Astrocyte (in vitro differentiated cells and primary cell): ENCODE measurements at regions not wholly inside any gene's neighbourhood (a gene's known extent, or its start where the extent isn't known, plus 50 kb on each side); places are given as distances from the start of the nearest gene placed in this dataset.
A peak's percentile ranks its signal among the peaks of the same experiment; 100 is the strongest.

Experiments used
- DNase-seq: peaks from one replicate; pipeline ENCODE4 v3.0.0-alpha.2; 2010; ENCODE audit warnings: low read depth
- FAIRE-seq: peaks from 2 replicates; lab custom pipeline; 2011; peaks lifted over from hg19 to GRCh38; lab: Jason Lieb, UNC
- H2AFZ ChIP-seq: 2 replicates; pipeline ENCODE4 v1.6.0; 2012; ENCODE audit warnings: low read depth, low read length, inconsistent platforms
- H3K27ac ChIP-seq: 2 replicates; pipeline ENCODE4 v1.5.1; 2011; ENCODE audit warnings: low read depth, low read length, inconsistent platforms
- H3K27me3 ChIP-seq: 2 replicates; pipeline ENCODE4 v1.6.0; 2011; ENCODE audit warnings: low read length, inconsistent platforms; ENCODE audit not compliant: insufficient read depth
- H3K36me3 ChIP-seq: 2 replicates; pipeline ENCODE4 v1.5.1; 2011; ENCODE audit warnings: low read length, inconsistent platforms; ENCODE audit not compliant: insufficient read depth
- H3K4me1 ChIP-seq: 2 replicates; pipeline ENCODE4 v1.5.1; 2011; ENCODE audit warnings: low read length, inconsistent platforms; ENCODE audit not compliant: insufficient read depth
- H3K4me2 ChIP-seq: 2 replicates; pipeline ENCODE4 v1.6.0; 2012; ENCODE audit warnings: low read length, inconsistent platforms
- H3K4me3 ChIP-seq: 2 replicates; pipeline ENCODE4 v1.5.1; 2011; ENCODE audit warnings: low read depth, mild to moderate bottlenecking, low read length, inconsistent platforms; ENCODE audit not compliant: insufficient read depth
- H3K79me2 ChIP-seq: 2 replicates; pipeline ENCODE4 v1.6.0; 2012; ENCODE audit warnings: mild to moderate bottlenecking, low read length, inconsistent platforms; ENCODE audit not compliant: insufficient read depth
- H3K9ac ChIP-seq: 2 replicates; pipeline ENCODE4 v1.6.0; 2012; ENCODE audit warnings: mild to moderate bottlenecking, low read length, inconsistent platforms
- H3K9me3 ChIP-seq: 2 replicates; pipeline ENCODE4 v1.5.1; 2012; ENCODE audit warnings: low read depth, mild to moderate bottlenecking, low read length, inconsistent platforms; ENCODE audit not compliant: insufficient read depth
- H4K20me1 ChIP-seq: 2 replicates; pipeline ENCODE4 v1.6.0; 2012; ENCODE audit warnings: low read length, inconsistent platforms; ENCODE audit not compliant: insufficient read depth
- H3K27ac Mint-ChIP-seq: one replicate; pipeline ENCODE4 v1.8.0; 2021; ENCODE audit warnings: mild to moderate bottlenecking, mixed read lengths; ENCODE audit not compliant: unreplicated experiment
- H3K27me3 Mint-ChIP-seq: one replicate; pipeline ENCODE4 v1.8.0; 2021; ENCODE audit warnings: low read depth, mixed read lengths; ENCODE audit not compliant: unreplicated experiment
- H3K36me3 Mint-ChIP-seq: one replicate; pipeline ENCODE4 v1.8.0; 2021; ENCODE audit warnings: low read depth, mixed read lengths; ENCODE audit not compliant: unreplicated experiment
- H3K4me1 Mint-ChIP-seq: one replicate; pipeline ENCODE4 v1.8.0; 2021; ENCODE audit warnings: low read depth, mixed read lengths; ENCODE audit not compliant: unreplicated experiment
- H3K4me3 Mint-ChIP-seq: one replicate; pipeline ENCODE4 v1.8.0; 2021; ENCODE audit warnings: mild to moderate bottlenecking, moderate library complexity, mixed read lengths; ENCODE audit not compliant: unreplicated experiment
- H3K9me3 Mint-ChIP-seq: one replicate; pipeline ENCODE4 v1.8.0; 2021; ENCODE audit warnings: mild to moderate bottlenecking, mixed read lengths; ENCODE audit not compliant: unreplicated experiment
- CTCF ChIP-seq: IDR thresholded peaks from 2 replicates; pipeline ENCODE4 v1.5.1; 2011; ENCODE audit warnings: low read depth, mild to moderate bottlenecking, inconsistent platforms, low read length, moderate library complexity; ENCODE audit not compliant: insufficient read depth
- EZH2 ChIP-seq: IDR thresholded peaks from 2 replicates; pipeline ENCODE4 v1.6.1; 2012; ENCODE audit warnings: mild to moderate bottlenecking, low read length, inconsistent platforms; ENCODE audit not compliant: insufficient read depth

DNA sequence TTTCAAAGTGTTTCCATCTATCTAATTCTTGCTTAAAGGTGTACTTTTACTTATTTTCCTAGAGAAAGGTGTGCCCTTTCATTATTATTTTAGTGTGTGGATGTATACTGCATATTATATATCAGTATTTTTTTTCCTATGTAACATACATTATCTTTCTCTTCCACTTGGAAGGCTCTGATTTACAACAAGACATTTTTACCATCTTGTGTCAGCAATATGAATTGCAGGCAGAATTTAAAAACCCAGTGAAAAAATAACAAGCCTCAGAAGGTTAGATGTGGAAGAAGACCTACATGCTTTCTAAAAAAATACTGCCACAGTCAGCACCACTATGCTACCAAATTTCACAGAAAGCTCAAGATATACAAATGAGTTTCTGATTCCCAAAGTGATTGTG is 327.7 kb upstream of the STEAP1 start:
- Histone ChIP-seq H3K36me3 (no peaks in the 10 kb centered on the region), H4K20me1 (no peaks in the 10 kb centered on the region), H3K27ac (no peak overlapping the region), H3K4me2 (no peak overlapping the region), H3K79me2 (no peaks in the 10 kb centered on the region), H3K4me1 (no peaks in the 10 kb centered on the region), H2AFZ (no peak overlapping the region), H3K9ac (no peak overlapping the region), H3K27me3 (no peaks in the 10 kb centered on the region), H3K4me3 (no peak overlapping the region), H3K9me3 (no peaks in the 10 kb centered on the region)
- H3K36me3 Mint-ChIP-seq: no peaks in the 10 kb centered on the region
- no peak for TF ChIP-seq EZH2
- TF ChIP-seq CTCF: no peak
- no peaks in the 10 kb centered on the region for H3K27me3 Mint-ChIP-seq
- H3K9me3 Mint-ChIP-seq: no peaks in the 10 kb centered on the region
- DNase-seq (no peak), FAIRE-seq (no peak)
- no peak overlapping the region for H3K4me3 Mint-ChIP-seq
- H3K27ac Mint-ChIP-seq: no peak overlapping the region
- H3K4me1 Mint-ChIP-seq: peaks cover 8% of the 10 kb centered on the region

- Mint-ChIP-seq H3K4me3 (no peak overlapping the region), H3K36me3 (no peaks in the 10 kb centered on the region), H3K4me1 (peaks cover 9% of the 10 kb centered on the region), H3K27me3 (no peaks in the 10 kb centered on the region), H3K27ac (peak overlapping the region; percentile 11), H3K9me3 (no peaks in the 10 kb centered on the region)
- Histone ChIP-seq H3K9ac (no peak overlapping the region), H3K4me2 (no peak overlapping the region), H3K27ac (no peak overlapping the region), H3K36me3 (no peaks in the 10 kb centered on the region), H4K20me1 (no peaks in the 10 kb centered on the region), H3K4me1 (no peaks in the 10 kb centered on the region), H3K27me3 (no peaks in the 10 kb centered on the region), H3K9me3 (no peaks in the 10 kb centered on the region), H3K79me2 (no peaks in the 10 kb centered on the region), H3K4me3 (no peak overlapping the region), H2AFZ (no peak overlapping the region)
- no peak for FAIRE-seq
- TF ChIP-seq CTCF (no peak), EZH2 (no peak)
- peak; percentile 4 for DNase-seq
Measured at GRCh38 chr7:89837515-89837914, 316.8 kb upstream of the STEAP1 start.

DNA sequence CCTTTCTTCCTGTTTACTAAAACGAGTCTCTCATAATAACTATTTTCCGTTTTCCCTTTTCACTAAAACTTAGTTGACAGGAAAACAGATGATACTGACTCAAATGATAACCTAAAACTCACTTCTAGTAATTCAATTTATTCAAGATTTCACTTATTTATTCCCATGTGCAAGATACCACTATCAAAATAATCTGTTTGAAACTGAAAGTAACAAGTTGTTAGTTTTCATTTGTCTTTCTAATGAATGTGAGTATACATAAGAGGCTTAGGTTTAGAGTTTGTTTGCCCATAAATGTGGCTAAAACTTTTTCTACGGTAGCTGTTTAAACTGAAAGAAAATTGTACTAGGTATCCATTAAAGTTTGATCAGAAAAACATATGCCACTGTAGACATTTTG is 314.9 kb upstream of the STEAP1 start:
- H3K9ac ChIP-seq: no peak overlapping the region
- H3K27me3 ChIP-seq: no peaks in the 10 kb centered on the region
- no peaks in the 10 kb centered on the region for H3K9me3 Mint-ChIP-seq
- no peak overlapping the region for H3K27ac ChIP-seq
- H3K36me3 Mint-ChIP-seq: no peaks in the 10 kb centered on the region
- no peak overlapping the region for H2AFZ ChIP-seq
- no peak overlapping the region for H3K4me3 ChIP-seq
- H3K36me3 ChIP-seq: no peaks in the 10 kb centered on the region
- H3K27ac Mint-ChIP-seq: no peak overlapping the region
- no peaks in the 10 kb centered on the region for H4K20me1 ChIP-seq
- no peak overlapping the region for H3K4me3 Mint-ChIP-seq
- DNase-seq (no peak), FAIRE-seq (no peak)
- H3K4me2 ChIP-seq: no peak overlapping the region
- H3K27me3 Mint-ChIP-seq: no peaks in the 10 kb centered on the region
- H3K4me1 Mint-ChIP-seq: peaks cover 9% of the 10 kb centered on the region
- no peaks in the 10 kb centered on the region for H3K9me3 ChIP-seq
- H3K4me1 ChIP-seq: no peaks in the 10 kb centered on the region
- no peak for TF ChIP-seq CTCF
- TF ChIP-seq EZH2: no peak
- H3K79me2 ChIP-seq: no peaks in the 10 kb centered on the region
